ENCODE measurements at regions not wholly inside any gene's neighbourhood (a gene's known extent, or its start where the extent isn't known, plus 50 kb on each side); places are given as distances from the start of the nearest gene placed in this dataset.

- TF ChIP-seq CTCF (IDR thresholded peaks at IDR 0.05; ENCODE audit: control insufficient read depth, extremely low read depth, insufficient read depth): no peak
- no peak for DNase-seq (ENCODE audit: low read depth)
- no peak overlapping the region for H3K4me3 ChIP-seq (ENCODE audit: low read depth, low read length)
Measured at GRCh38 chr6:6994796-6995195, 113.0 kb upstream of the RREB1 start.

- no peak for DNase-seq (ENCODE audit: low read depth)
- no peak for TF ChIP-seq CTCF (IDR thresholded peaks at IDR 0.05; ENCODE audit: control insufficient read depth, extremely low read depth, insufficient read depth)
- H3K4me3 ChIP-seq (ENCODE audit: low read depth, low read length): no peak overlapping the region
Measured at GRCh38 chr6:6995328-6995727, 112.4 kb upstream of the RREB1 start.

GRCh38 chr6:6996124-6996523 lies 111.6 kb upstream of the RREB1 start:
- TF ChIP-seq CTCF (IDR thresholded peaks at IDR 0.05; ENCODE audit: control insufficient read depth, extremely low read depth, insufficient read depth): no peak
- H3K4me3 ChIP-seq (ENCODE audit: low read depth, low read length): no peak overlapping the region
- DNase-seq (ENCODE audit: low read depth): no peak

- no peak overlapping the region for H3K4me3 ChIP-seq (ENCODE audit: low read depth, low read length)
- DNase-seq (ENCODE audit: low read depth): no peak
- no peak for TF ChIP-seq CTCF (IDR thresholded peaks at IDR 0.05; ENCODE audit: control insufficient read depth, extremely low read depth, insufficient read depth)
Measured at GRCh38 chr6:6997263-6998193, 110.2 kb upstream of the RREB1 start.

GRCh38 chr6:6998194-6998569 lies 109.6 kb upstream of the RREB1 start:
- peak; percentile 10 for DNase-seq (ENCODE audit: low read depth)
- no peak overlapping the region for H3K4me3 ChIP-seq (ENCODE audit: low read depth, low read length)
- no peak for TF ChIP-seq CTCF (IDR thresholded peaks at IDR 0.05; ENCODE audit: control insufficient read depth, extremely low read depth, insufficient read depth)

- no peak overlapping the region for H3K4me3 ChIP-seq (ENCODE audit: low read depth, low read length)
- DNase-seq (ENCODE audit: low read depth): peak; percentile 8
- TF ChIP-seq CTCF (IDR thresholded peaks at IDR 0.05; ENCODE audit: control insufficient read depth, extremely low read depth, insufficient read depth): no peak
Measured at GRCh38 chr6:7000825-7001777, 106.7 kb upstream of the RREB1 start.

Measured in LNCaP clone FGC (cell line).